SJSA1 (cell line): ENCODE measurements at regions not wholly inside any gene's neighbourhood (a gene's known extent, or its start where the extent isn't known, plus 50 kb on each side); places are given as distances from the start of the nearest gene placed in this dataset.
"Not testable (repeated sequence)": the region's sequence is repeated elsewhere in the genome, so short reads cannot be mapped to it uniquely, and the experiment has no call there.

Experiments used
- DNase-seq, 2 experiments: peaks; one replicate each; pipeline ENCODE4 v3.0.0-alpha.2; 2015 to 2020; ENCODE audit warnings: low spot score in 2 of 2, low read depth in 1 of 2
- H3K27ac ChIP-seq: fragments of 250-450 bp; sonication (Bioruptor Pico); 2 replicates; pipeline ENCODE4 v1.5.1; 2020; ENCODE audit warnings: mild to moderate bottlenecking, moderate library complexity
- H3K27me3 ChIP-seq: fragments of 250-450 bp; sonication (Bioruptor Pico); replicated peaks from 2 replicates; pipeline ENCODE4 v1.5.1; 2020; ENCODE audit warnings: mild to moderate bottlenecking, moderate library complexity
- H3K36me3 ChIP-seq: fragments of 250-450 bp; sonication (Bioruptor Pico); 2 replicates; pipeline ENCODE4 v1.5.1; 2020; ENCODE audit warnings: mild to moderate bottlenecking
- H3K4me1 ChIP-seq: fragments of 250-450 bp; sonication (Bioruptor Pico); replicated peaks from 2 replicates; pipeline ENCODE4 v1.6.1; 2021; ENCODE audit warnings: mild to moderate bottlenecking
- H3K4me3 ChIP-seq: fragments of 250-450 bp; sonication (Bioruptor Pico); 2 replicates; pipeline ENCODE4 v1.5.1; 2020; ENCODE audit warnings: mild to moderate bottlenecking
- H3K9me3 ChIP-seq: fragments of 250-450 bp; sonication (Bioruptor Pico); replicated peaks from 2 replicates; pipeline ENCODE4 v1.5.1; 2020; ENCODE audit warnings: mild to moderate bottlenecking

GRCh38 chr6:9744119-9744518 lies 670.8 kb downstream of the TFAP2A start:
- H3K4me3 ChIP-seq = no peak overlapping the region
- H3K36me3 ChIP-seq = no peaks in the 10 kb centered on the region
- H3K27me3 ChIP-seq = no peaks in the 10 kb centered on the region
- no peaks in the 10 kb centered on the region for H3K4me1 ChIP-seq
- no peak overlapping the region for H3K27ac ChIP-seq
- DNase-seq = no peak
- no peaks in the 10 kb centered on the region; the same call in 1 of the 2 replicates for H3K9me3 ChIP-seq

DNA sequence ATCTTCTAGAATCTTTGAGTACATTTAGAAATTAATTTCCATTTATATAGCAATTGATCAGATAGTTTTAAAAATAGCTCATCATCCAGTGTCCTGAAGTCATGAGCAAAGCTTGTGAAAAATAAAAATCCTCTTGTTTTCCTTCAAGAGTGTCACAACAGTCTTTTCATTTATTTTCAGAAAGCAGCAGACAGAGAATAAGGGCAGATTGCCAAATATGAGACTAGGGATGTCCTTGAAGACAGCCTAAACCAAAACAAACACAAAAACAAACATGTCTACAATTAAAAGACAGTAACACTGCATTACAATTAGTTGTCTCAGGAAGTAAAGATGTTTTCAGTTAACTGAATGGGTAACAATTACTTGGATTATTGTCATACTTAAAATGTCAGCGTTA lies 682.8 kb downstream of the TFAP2A start:
- no peak for DNase-seq
- Histone ChIP-seq H3K27ac (no peak overlapping the region), H3K4me1 (no peaks in the 10 kb centered on the region; the same call in 1 of the 2 replicates), H3K27me3 (no peaks in the 10 kb centered on the region), H3K9me3 (no peaks in the 10 kb centered on the region), H3K36me3 (no peaks in the 10 kb centered on the region), H3K4me3 (no peak overlapping the region)

DNA sequence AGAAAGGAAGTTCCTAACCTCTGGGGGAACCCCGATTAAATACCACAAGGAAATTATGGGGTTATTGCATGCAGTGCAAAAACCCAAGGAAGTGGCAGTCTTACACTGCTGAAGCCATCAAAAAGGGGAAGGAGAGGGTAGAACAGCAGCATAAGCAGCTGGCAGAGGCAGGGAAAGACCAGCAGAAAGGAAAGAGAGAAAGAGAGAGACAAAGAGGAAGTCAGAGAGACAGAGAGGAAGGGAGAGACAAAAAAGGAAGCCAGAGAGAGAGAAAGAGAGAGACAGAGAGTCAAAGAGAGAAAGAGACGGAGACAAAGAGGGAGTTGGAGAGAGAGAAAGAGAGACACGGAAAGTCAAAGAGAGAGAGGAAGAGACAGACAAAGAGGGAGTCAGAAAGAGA lies 689.1 kb downstream of the TFAP2A start:
- not testable (repeated sequence) for DNase-seq, H3K9me3 ChIP-seq, H3K4me3 ChIP-seq, H3K36me3 ChIP-seq, H3K27me3 ChIP-seq, H3K4me1 ChIP-seq, H3K27ac ChIP-seq

GRCh38 chr6:9717568-9717967 lies 697.3 kb downstream of the TFAP2A start:
- no peak for DNase-seq
- Histone ChIP-seq H3K27ac (no peak overlapping the region), H3K36me3 (no peaks in the 10 kb centered on the region)

DNA sequence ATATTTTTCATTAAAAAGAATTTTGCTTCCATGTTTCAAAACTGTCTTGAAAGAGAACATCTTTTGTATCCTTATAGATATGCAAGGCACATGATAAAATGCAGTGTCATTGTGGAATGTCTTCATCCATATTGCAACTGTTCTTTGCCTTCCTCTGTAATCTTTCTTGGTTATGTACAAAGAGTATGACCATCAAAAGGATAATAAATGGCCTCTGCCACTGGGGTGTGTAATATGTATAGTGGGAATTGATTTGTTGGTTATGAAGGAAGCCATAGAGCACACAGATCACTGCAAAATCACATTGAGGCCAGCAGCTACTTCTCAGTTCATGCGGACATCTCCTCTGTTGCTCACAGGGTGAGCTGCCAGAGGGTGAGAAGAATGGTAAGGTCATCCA lies 703.5 kb downstream of the TFAP2A start:
- Histone ChIP-seq H3K36me3 (no peaks in the 10 kb centered on the region), H3K9me3 (no peaks in the 10 kb centered on the region)

More at GRCh38 chr6:9717568-9717967, 697.3 kb downstream of the TFAP2A start:
- no peaks in the 10 kb centered on the region for H3K27me3 ChIP-seq
- H3K9me3 ChIP-seq = no peaks in the 10 kb centered on the region
- H3K4me3 ChIP-seq = no peak overlapping the region
- no peaks in the 10 kb centered on the region for H3K4me1 ChIP-seq

GRCh38 chr6:9710574-9710973 lies 704.3 kb downstream of the TFAP2A start:
- H3K4me3 ChIP-seq = no peak overlapping the region
- H3K27me3 ChIP-seq = no peaks in the 10 kb centered on the region
- H3K36me3 ChIP-seq = no peaks in the 10 kb centered on the region
- H3K27ac ChIP-seq = no peak overlapping the region
- DNase-seq = no peak
- no peaks in the 10 kb centered on the region for H3K9me3 ChIP-seq
- H3K4me1 ChIP-seq = no peaks in the 10 kb centered on the region

More for the DNA sequence above, 703.5 kb downstream of the TFAP2A start:
- Histone ChIP-seq H3K4me3 (no peak overlapping the region), H3K27ac (no peak overlapping the region), H3K4me1 (no peaks in the 10 kb centered on the region), H3K27me3 (no peaks in the 10 kb centered on the region)
- DNase-seq = no peak

- Histone ChIP-seq H3K36me3 (no peaks in the 10 kb centered on the region), H3K9me3 (no peaks in the 10 kb centered on the region), H3K27ac (no peak overlapping the region), H3K27me3 (no peaks in the 10 kb centered on the region), H3K4me3 (no peak overlapping the region), H3K4me1 (no peaks in the 10 kb centered on the region)
- DNase-seq = no peak
Measured at GRCh38 chr6:9708600-9708999, 706.3 kb downstream of the TFAP2A start.

DNA sequence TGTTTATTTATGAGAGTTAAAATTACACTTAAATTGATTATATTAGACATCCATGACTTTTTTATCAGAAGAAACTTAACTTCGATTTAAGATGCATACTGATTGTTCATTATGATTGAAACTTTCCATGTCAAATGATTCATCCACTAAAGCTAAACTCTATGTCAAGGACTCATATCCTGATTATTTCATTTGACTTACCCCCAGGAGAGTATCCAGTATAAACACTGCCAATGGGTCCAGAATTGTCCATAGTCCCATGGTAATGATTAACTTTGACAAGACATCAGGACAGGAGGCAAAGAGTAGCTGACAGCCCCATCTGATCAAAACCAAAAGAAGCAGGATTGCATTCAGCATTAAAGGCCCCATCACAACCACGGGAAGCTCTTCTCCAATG lies 709.9 kb downstream of the TFAP2A start:
- no peaks in the 10 kb centered on the region for H3K9me3 ChIP-seq
- no peak for DNase-seq
- no peaks in the 10 kb centered on the region for H3K36me3 ChIP-seq

GRCh38 chr6:9702914-9703313 lies 712.0 kb downstream of the TFAP2A start:
- H3K27ac ChIP-seq = no peak overlapping the region
- DNase-seq = no peak
- no peaks in the 10 kb centered on the region for H3K27me3 ChIP-seq
- H3K4me3 ChIP-seq = no peak overlapping the region
- no peaks in the 10 kb centered on the region for H3K9me3 ChIP-seq
- H3K4me1 ChIP-seq = no peaks in the 10 kb centered on the region
- no peaks in the 10 kb centered on the region for H3K36me3 ChIP-seq

More for the DNA sequence above, 709.9 kb downstream of the TFAP2A start:
- Histone ChIP-seq H3K4me3 (no peak overlapping the region), H3K27ac (no peak overlapping the region), H3K4me1 (no peaks in the 10 kb centered on the region), H3K27me3 (no peaks in the 10 kb centered on the region)

DNA sequence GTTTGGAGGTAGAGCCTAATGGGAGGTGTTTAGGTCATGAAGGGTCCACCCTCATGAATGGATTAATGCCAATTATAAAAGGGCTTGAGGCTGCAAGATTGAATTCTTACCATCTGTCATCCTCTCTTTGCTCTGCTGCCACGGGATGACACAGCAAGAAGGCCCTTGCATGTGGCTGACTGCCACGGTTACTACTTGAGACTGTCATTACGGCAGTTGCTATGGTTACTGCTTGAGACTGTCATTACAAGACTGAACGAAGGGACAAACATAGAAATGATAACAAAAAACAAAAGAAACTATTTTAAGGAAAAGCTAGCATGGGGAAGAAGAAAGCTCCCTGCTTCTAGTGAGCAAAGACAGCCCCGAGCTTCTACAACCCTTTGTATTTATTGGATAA lies 715.0 kb downstream of the TFAP2A start:
- DNase-seq = no peak
- H3K27me3 ChIP-seq = no peaks in the 10 kb centered on the region
- no peaks in the 10 kb centered on the region for H3K36me3 ChIP-seq
- H3K4me1 ChIP-seq = no peaks in the 10 kb centered on the region
- H3K27ac ChIP-seq = no peak overlapping the region
- H3K9me3 ChIP-seq = no peaks in the 10 kb centered on the region
- H3K4me3 ChIP-seq = no peak overlapping the region

- Histone ChIP-seq H3K36me3 (no peaks in the 10 kb centered on the region), H3K27ac (no peak overlapping the region), H3K9me3 (no peaks in the 10 kb centered on the region), H3K27me3 (no peaks in the 10 kb centered on the region), H3K4me3 (no peak overlapping the region), H3K4me1 (no peaks in the 10 kb centered on the region)
- DNase-seq = no peak
Measured at GRCh38 chr6:9697263-9697931, 717.5 kb downstream of the TFAP2A start.

- H3K27ac ChIP-seq = no peak overlapping the region
Measured at GRCh38 chr6:9690388-9690787, 724.5 kb downstream of the TFAP2A start.

DNA sequence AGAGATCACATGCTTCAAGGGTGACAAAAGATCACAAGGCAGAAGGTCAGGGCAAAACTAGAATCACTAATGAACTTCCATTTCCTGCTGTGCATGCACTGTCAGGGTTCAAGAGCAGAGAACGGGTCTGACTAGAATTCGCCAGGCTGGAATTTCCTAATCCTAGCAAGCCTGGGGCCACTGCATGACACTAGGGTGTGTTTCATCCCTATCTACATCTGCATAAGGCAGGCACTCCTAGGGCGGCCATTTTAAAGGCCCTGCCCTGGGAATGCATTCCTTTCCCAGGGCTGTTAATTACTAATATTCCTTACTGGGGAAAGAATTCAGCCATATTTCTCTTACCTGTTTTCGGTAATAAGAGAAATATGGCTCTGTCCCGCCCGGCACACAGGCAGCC lies 734.1 kb downstream of the TFAP2A start:
- H3K36me3 ChIP-seq, DNase-seq, H3K4me3 ChIP-seq, H3K4me1 ChIP-seq, H3K27me3 ChIP-seq, H3K9me3 ChIP-seq, H3K27ac ChIP-seq: not testable (repeated sequence)

More at GRCh38 chr6:9690388-9690787, 724.5 kb downstream of the TFAP2A start:
- Histone ChIP-seq H3K9me3 (no peaks in the 10 kb centered on the region), H3K4me1 (no peaks in the 10 kb centered on the region), H3K4me3 (no peak overlapping the region), H3K27me3 (no peaks in the 10 kb centered on the region), H3K36me3 (no peaks in the 10 kb centered on the region)
- DNase-seq = no peak

GRCh38 chr6:9675122-9675521 lies 739.8 kb downstream of the TFAP2A start:
- Histone ChIP-seq H3K9me3 (no peaks in the 10 kb centered on the region), H3K27me3 (no peaks in the 10 kb centered on the region), H3K4me3 (no peak overlapping the region), H3K36me3 (no peaks in the 10 kb centered on the region), H3K4me1 (no peaks in the 10 kb centered on the region), H3K27ac (no peak overlapping the region)
- DNase-seq = no peak

DNA sequence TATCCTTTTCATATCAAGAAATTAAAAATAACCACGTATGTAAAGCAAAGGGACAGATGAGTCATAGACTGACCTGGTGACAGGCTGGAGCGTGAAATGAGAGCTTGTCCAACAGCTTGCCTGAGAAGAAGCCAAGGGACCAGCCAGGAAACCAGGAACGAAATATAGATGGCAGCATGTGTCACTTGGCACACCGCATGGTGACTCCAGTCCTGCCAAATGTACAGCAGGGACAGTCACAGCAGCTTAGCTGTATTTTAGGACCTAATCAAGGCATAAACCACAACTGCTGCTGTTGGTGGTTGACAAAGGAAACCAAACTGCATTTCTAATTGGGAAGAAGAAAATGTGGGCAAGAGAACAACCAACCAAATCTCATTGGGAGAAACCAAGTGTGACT lies 755.0 kb downstream of the TFAP2A start:
- Histone ChIP-seq H3K27me3 (no peaks in the 10 kb centered on the region), H3K9me3 (no peaks in the 10 kb centered on the region), H3K4me3 (no peak overlapping the region), H3K4me1 (no peaks in the 10 kb centered on the region), H3K36me3 (no peaks in the 10 kb centered on the region), H3K27ac (no peak overlapping the region)
- no peak for DNase-seq
